DOHH2 (cell line): ENCODE measurements at regions not wholly inside any gene's neighbourhood (a gene's known extent, or its start where the extent isn't known, plus 50 kb on each side); places are given as distances from the start of the nearest gene placed in this dataset.

Experiments used
- H3F3A ChIP-seq: fragments of 200-600 bp; sonication (generic), shearing (Covaris generic); 2 replicates; pipeline ENCODE4 v1.6.0; 2016; ENCODE audit warnings: antibody characterized with exemption, mild to moderate bottlenecking; ENCODE audit not compliant: control insufficient read depth, insufficient read depth
- H3K27ac ChIP-seq: fragments of 200-600 bp; sonication (generic); 2 replicates; pipeline ENCODE4 v1.5.1; 2014; ENCODE audit warnings: low read depth, mild to moderate bottlenecking, low read length, moderate library complexity
- H3K27me3 ChIP-seq: fragments of 200-600 bp; sonication (generic); 2 replicates; pipeline ENCODE4 v1.6.1; 2014; ENCODE audit warnings: mild to moderate bottlenecking, low read length, mixed read lengths; ENCODE audit not compliant: control insufficient read depth
- H3K36me3 ChIP-seq: fragments of 200-600 bp; sonication (generic); 2 replicates; pipeline ENCODE4 v1.6.1; 2014; ENCODE audit warnings: mild to moderate bottlenecking, low read length, moderate library complexity, mixed read lengths; ENCODE audit not compliant: control insufficient read depth
- H3K4me1 ChIP-seq: fragments of 200-600 bp; sonication (generic); 2 replicates; pipeline ENCODE4 v1.6.1; 2014; ENCODE audit warnings: mild to moderate bottlenecking, low read length, mixed read lengths; ENCODE audit not compliant: control insufficient read depth
- H3K4me2 ChIP-seq: fragments of 200-600 bp; sonication (generic); 2 replicates; pipeline ENCODE4 v1.6.0; 2014; ENCODE audit warnings: mild to moderate bottlenecking, low read length, moderate library complexity
- H3K4me3 ChIP-seq: fragments of 200-600 bp; sonication (generic); 2 replicates; pipeline ENCODE4 v1.5.1; 2014; ENCODE audit warnings: mild to moderate bottlenecking, low read length, mixed read lengths
- H3K79me2 ChIP-seq: fragments of 200-600 bp; sonication (generic); 2 replicates; pipeline ENCODE4 v1.6.1; 2014; ENCODE audit warnings: mild to moderate bottlenecking, low read length, mixed read lengths; ENCODE audit not compliant: control insufficient read depth
- H3K9me2 ChIP-seq: fragments of 200-600 bp; sonication (generic); replicated peaks from 2 replicates; pipeline ENCODE4 v1.6.1; 2014; ENCODE audit warnings: mild to moderate bottlenecking, low read length, mixed read lengths; ENCODE audit not compliant: control insufficient read depth
- H3K9me3 ChIP-seq: fragments of 200-600 bp; sonication (generic); 2 replicates; pipeline ENCODE4 v1.6.1; 2014; ENCODE audit warnings: antibody characterized with exemption, low read length, mixed read lengths; ENCODE audit not compliant: control insufficient read depth, insufficient read depth
- H4K20me1 ChIP-seq: fragments of 200-600 bp; sonication (generic); 2 replicates; pipeline ENCODE4 v1.6.0; 2014; ENCODE audit warnings: low read depth, mild to moderate bottlenecking, antibody characterized with exemption, low read length, moderate library complexity; ENCODE audit not compliant: control insufficient read depth, insufficient read depth
- EZH2phosphoT487 ChIP-seq: fragments of 200-600 bp; sonication (generic); IDR thresholded peaks from 2 replicates; pipeline ENCODE4 v1.6.1; 2017; ENCODE audit warnings: borderline replicate concordance, mild to moderate bottlenecking, antibody characterized with exemption, low read length, moderate library complexity, mixed read lengths
- TF ChIP-seq, protein P1 (sequence below): fragments of 200-600 bp; sonication (generic); IDR thresholded peaks from one replicate; pipeline ENCODE4 v1.5.1; 2014; ENCODE audit warnings: antibody characterized with exemption, mild to moderate bottlenecking, low read depth, low read length; ENCODE audit not compliant: poor library complexity, severe bottlenecking

GRCh38 chr18:55166260-55166598, 207.0 kb upstream of the CCDC68 start:
- H3K9me2 ChIP-seq = no peaks in the 10 kb centered on the region
- no peaks in the 10 kb centered on the region for H3F3A ChIP-seq
- no peaks in the 10 kb centered on the region for H3K4me1 ChIP-seq
- no peak for TF ChIP-seq EZH2phosphoT487
- TF ChIP-seq, protein P1, sequence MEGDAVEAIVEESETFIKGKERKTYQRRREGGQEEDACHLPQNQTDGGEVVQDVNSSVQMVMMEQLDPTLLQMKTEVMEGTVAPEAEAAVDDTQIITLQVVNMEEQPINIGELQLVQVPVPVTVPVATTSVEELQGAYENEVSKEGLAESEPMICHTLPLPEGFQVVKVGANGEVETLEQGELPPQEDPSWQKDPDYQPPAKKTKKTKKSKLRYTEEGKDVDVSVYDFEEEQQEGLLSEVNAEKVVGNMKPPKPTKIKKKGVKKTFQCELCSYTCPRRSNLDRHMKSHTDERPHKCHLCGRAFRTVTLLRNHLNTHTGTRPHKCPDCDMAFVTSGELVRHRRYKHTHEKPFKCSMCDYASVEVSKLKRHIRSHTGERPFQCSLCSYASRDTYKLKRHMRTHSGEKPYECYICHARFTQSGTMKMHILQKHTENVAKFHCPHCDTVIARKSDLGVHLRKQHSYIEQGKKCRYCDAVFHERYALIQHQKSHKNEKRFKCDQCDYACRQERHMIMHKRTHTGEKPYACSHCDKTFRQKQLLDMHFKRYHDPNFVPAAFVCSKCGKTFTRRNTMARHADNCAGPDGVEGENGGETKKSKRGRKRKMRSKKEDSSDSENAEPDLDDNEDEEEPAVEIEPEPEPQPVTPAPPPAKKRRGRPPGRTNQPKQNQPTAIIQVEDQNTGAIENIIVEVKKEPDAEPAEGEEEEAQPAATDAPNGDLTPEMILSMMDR = no peak
- H3K4me2 ChIP-seq = no peak overlapping the region
- no peaks in the 10 kb centered on the region for H4K20me1 ChIP-seq
- H3K4me3 ChIP-seq = no peak overlapping the region
- H3K27me3 ChIP-seq = 0 out of 2 replicates have a peak, but pooled peaks cover 4% of the 10 kb centered on the region
- no peaks in the 10 kb centered on the region for H3K9me3 ChIP-seq
- no peaks in the 10 kb centered on the region for H3K79me2 ChIP-seq
- H3K27ac ChIP-seq = no peak overlapping the region
- H3K36me3 ChIP-seq = no peaks in the 10 kb centered on the region

GRCh38 chr18:55163550-55163949, 204.3 kb upstream of the CCDC68 start:
- H3K9me3 ChIP-seq = no peaks in the 10 kb centered on the region
- no peaks in the 10 kb centered on the region for H3K9me2 ChIP-seq
- H4K20me1 ChIP-seq = no peaks in the 10 kb centered on the region
- H3K36me3 ChIP-seq = no peaks in the 10 kb centered on the region
- H3K27ac ChIP-seq = no peak overlapping the region
- no peak overlapping the region for H3K4me3 ChIP-seq
- no peaks in the 10 kb centered on the region for H3K4me1 ChIP-seq
- H3K4me2 ChIP-seq = no peak overlapping the region
- TF ChIP-seq, protein P1 = no peak
- no peak for TF ChIP-seq EZH2phosphoT487
- H3K79me2 ChIP-seq = no peaks in the 10 kb centered on the region
- H3K27me3 ChIP-seq = 0 out of 2 replicates have a peak, but pooled peaks cover 4% of the 10 kb centered on the region
- H3F3A ChIP-seq = no peaks in the 10 kb centered on the region

DNA sequence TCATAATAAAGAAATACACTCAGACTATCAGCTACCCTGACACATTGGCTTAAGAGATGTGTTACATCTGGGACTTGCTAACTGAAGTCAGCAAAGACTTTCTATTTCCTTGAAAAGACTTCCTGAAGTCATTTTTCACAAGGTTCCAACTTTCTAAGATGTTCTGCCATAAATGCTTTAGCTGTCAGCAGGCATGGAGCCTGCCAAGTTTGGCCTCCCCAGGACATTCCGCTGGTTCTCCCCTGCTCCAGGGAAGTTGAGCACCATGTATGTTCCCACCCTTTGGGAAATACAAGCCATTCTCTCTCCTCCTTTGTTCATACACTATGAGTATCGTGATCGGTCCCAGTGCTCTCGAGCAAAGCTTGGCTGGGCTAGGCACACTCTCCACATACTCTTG, 202.7 kb upstream of the CCDC68 start:
- H3K9me2 ChIP-seq = no peaks in the 10 kb centered on the region
- H4K20me1 ChIP-seq = no peaks in the 10 kb centered on the region
- no peak overlapping the region for H3K27ac ChIP-seq
- H3K4me2 ChIP-seq = no peak overlapping the region
- H3F3A ChIP-seq = no peaks in the 10 kb centered on the region
- H3K4me1 ChIP-seq = no peaks in the 10 kb centered on the region
- 0 out of 2 replicates have a peak, but pooled peaks cover 4% of the 10 kb centered on the region for H3K27me3 ChIP-seq
- no peak overlapping the region for H3K4me3 ChIP-seq
- H3K36me3 ChIP-seq = no peaks in the 10 kb centered on the region
- no peaks in the 10 kb centered on the region for H3K79me2 ChIP-seq
- H3K9me3 ChIP-seq = no peaks in the 10 kb centered on the region
- TF ChIP-seq, protein P1 = no peak
- TF ChIP-seq EZH2phosphoT487 = no peak

- no peaks in the 10 kb centered on the region for H4K20me1 ChIP-seq
- TF ChIP-seq EZH2phosphoT487 = no peak
- TF ChIP-seq, protein P1 = no peak
- H3K79me2 ChIP-seq = no peaks in the 10 kb centered on the region
- no peaks in the 10 kb centered on the region for H3K36me3 ChIP-seq
- H3K4me3 ChIP-seq = no peak overlapping the region
- H3K9me3 ChIP-seq = no peaks in the 10 kb centered on the region
- H3K4me2 ChIP-seq = no peak overlapping the region
- no peaks in the 10 kb centered on the region for H3K4me1 ChIP-seq
- H3F3A ChIP-seq = no peaks in the 10 kb centered on the region
- no peaks in the 10 kb centered on the region for H3K27me3 ChIP-seq
- H3K9me2 ChIP-seq = no peaks in the 10 kb centered on the region
- H3K27ac ChIP-seq = no peak overlapping the region
Observed at GRCh38 chr18:55159027-55159426, 199.8 kb upstream of the CCDC68 start.
